PC-9 (cell line): ENCODE measurements at regions not wholly inside any gene's neighbourhood (a gene's known extent, or its start where the extent isn't known, plus 50 kb on each side); places are given as distances from the start of the nearest gene placed in this dataset.

Source experiments
- BruUV-seq: library from RNA; stranded (reverse); fragments of 400-500 nt; replicated peaks from 2 replicates; lab custom pipeline; 2021; lab: Mats Ljungman, UMichigan
- CTCF ChIA-PET: fragments of 300-600 bp; sonication (Branson Sonifier 250); formaldehyde crosslinking; loops from one replicate; lab custom pipeline; 2022; ENCODE audit warnings: antibody characterized with exemption; lab: Charles Lee
- POLR2A ChIA-PET: fragments of 300-600 bp; sonication (Branson Sonifier 250); formaldehyde crosslinking; loops from one replicate; lab custom pipeline; 2022; ENCODE audit warnings: antibody characterized with exemption; ENCODE audit not compliant: unreplicated experiment; lab: Charles Lee
- DNase-seq, 2 experiments: peaks; one replicate each; pipeline versions ENCODE4 v3.0.0 to v3.0.0-alpha.2; 2015 to 2022; ENCODE audit warnings: mixed read lengths in 1 of 2
- H2AFZ ChIP-seq: fragments of 200-600 bp; sonication (generic); 2 replicates; pipeline ENCODE4 v1.8.1; 2017; ENCODE audit warnings: antibody characterized with exemption
- H3F3A ChIP-seq: fragments of 200-600 bp; sonication (generic); 2 replicates; pipeline ENCODE4 v1.8.1; 2017; ENCODE audit warnings: antibody characterized with exemption, mild to moderate bottlenecking, low read depth; ENCODE audit not compliant: insufficient read depth
- H3K27ac ChIP-seq: fragments of 200-600 bp; sonication (generic); 2 replicates; pipeline ENCODE4 v1.6.1; 2016; ENCODE audit warnings: mixed run types
- H3K27me3 ChIP-seq: fragments of 200-600 bp; sonication (generic); 2 replicates; pipeline ENCODE4 v1.6.1; 2016; ENCODE audit warnings: low read depth, mixed run types; ENCODE audit not compliant: insufficient read depth
- H3K36me3 ChIP-seq: fragments of 200-600 bp; sonication (generic); 2 replicates; pipeline ENCODE4 v1.6.1; 2016; ENCODE audit warnings: low read depth, mixed run types
- H3K4me1 ChIP-seq: fragments of 200-600 bp; sonication (generic); replicated peaks from 2 replicates; pipeline ENCODE4 v1.6.1; 2016; ENCODE audit warnings: mixed run types; ENCODE audit not compliant: insufficient read depth
- H3K4me2 ChIP-seq: fragments of 200-600 bp; sonication (generic); 2 replicates; pipeline ENCODE4 v1.6.1; 2017; ENCODE audit warnings: mixed run types
- H3K4me3 ChIP-seq: fragments of 200-600 bp; sonication (generic); 2 replicates; pipeline ENCODE4 v1.6.1; 2016; ENCODE audit warnings: mixed run types
- H3K79me2 ChIP-seq: fragments of 200-600 bp; sonication (generic); 2 replicates; pipeline ENCODE4 v1.6.1; 2017; ENCODE audit warnings: low read depth, mixed run types
- H3K9me2 ChIP-seq: fragments of 200-600 bp; sonication (generic); 2 replicates; pipeline ENCODE4 v1.8.1; 2017; ENCODE audit warnings: mild to moderate bottlenecking; ENCODE audit not compliant: insufficient read depth
- H3K9me3 ChIP-seq: fragments of 200-600 bp; sonication (generic); 2 replicates; pipeline ENCODE4 v1.8.1; 2016; ENCODE audit warnings: low read depth; ENCODE audit not compliant: insufficient read depth
- H4K20me1 ChIP-seq: fragments of 200-600 bp; sonication (generic); 2 replicates; pipeline ENCODE4 v1.8.1; 2017; ENCODE audit not compliant: insufficient read depth
- CTCF ChIP-seq: fragments of 200-600 bp; sonication (generic); conservative IDR thresholded peaks from 2 replicates; pipeline ENCODE4 v1.6.1; 2017; ENCODE audit warnings: mixed run types, antibody characterized with exemption, mild to moderate bottlenecking, moderate library complexity
- EZH2 ChIP-seq: fragments of 200-600 bp; sonication (generic); IDR thresholded peaks from 2 replicates; pipeline ENCODE4 v1.8.0; 2017; ENCODE audit warnings: antibody characterized with exemption, low read depth
- intact Hi-C: fragments of 100-400 bp; cut with micrococcal nuclease; formaldehyde crosslinking; loops from one replicate; pipeline ENCODE4 v1.10.0; 2022; ENCODE audit not compliant: unreplicated experiment

GRCh38 chr9:89843591-89843990, 238.8 kb downstream of the GADD45G start:
- no peak overlapping the region for H3K4me2 ChIP-seq
- H2AFZ ChIP-seq, result no peak overlapping the region
- no peak for DNase-seq
- H3K79me2 ChIP-seq, result no peaks in the 10 kb centered on the region
- no peaks in the 10 kb centered on the region for H3K36me3 ChIP-seq
- TF ChIP-seq CTCF, result no peak
- no peak for TF ChIP-seq EZH2
- H3K9me3 ChIP-seq, result no peaks in the 10 kb centered on the region
- H3F3A ChIP-seq, result no peaks in the 10 kb centered on the region
- no TSS peak for BruUV-seq
- no peaks in the 10 kb centered on the region for H3K4me1 ChIP-seq
- no peak overlapping the region for H3K4me3 ChIP-seq
- peaks cover 99% of the 10 kb centered on the region for H3K27me3 ChIP-seq
- no peak overlapping the region for H3K27ac ChIP-seq
- ChIA-PET POLR2A (no interaction called here), CTCF (no interaction called here)
- H4K20me1 ChIP-seq, result no peaks in the 10 kb centered on the region
- intact Hi-C loops, result no loop called here
- no peaks in the 10 kb centered on the region for H3K9me2 ChIP-seq

- Histone ChIP-seq H3K4me1 (no peaks in the 10 kb centered on the region), H3K4me3 (no peak overlapping the region), H3K9me2 (no peaks in the 10 kb centered on the region), H3K4me2 (no peak overlapping the region), H2AFZ (no peak overlapping the region), H3K27me3 (peaks cover 99% of the 10 kb centered on the region), H3K9me3 (no peaks in the 10 kb centered on the region), H3K27ac (no peak overlapping the region), H4K20me1 (no peaks in the 10 kb centered on the region), H3K36me3 (no peaks in the 10 kb centered on the region), H3K79me2 (no peaks in the 10 kb centered on the region), H3F3A (no peaks in the 10 kb centered on the region)
- TF ChIP-seq EZH2 (no peak; the same call in 1 of the 2 replicates), CTCF (no peak)
- no TSS peak for BruUV-seq
- DNase-seq, result no peak
- ChIA-PET POLR2A (no interaction called here), CTCF (no interaction called here)
- intact Hi-C loops, result no loop called here
Observed at GRCh38 chr9:89844075-89844474, 239.3 kb downstream of the GADD45G start.

GRCh38 chr9:89844535-89844934, 239.7 kb downstream of the GADD45G start:
- no peak overlapping the region for H3K27ac ChIP-seq
- TF ChIP-seq EZH2 (0 out of 2 replicates have a peak, but pooled peaks have one; percentile 23), CTCF (no peak)
- H3F3A ChIP-seq, result no peaks in the 10 kb centered on the region
- no peak overlapping the region for H3K4me3 ChIP-seq
- no peak overlapping the region for H2AFZ ChIP-seq
- H3K27me3 ChIP-seq, result peaks cover 98% of the 10 kb centered on the region
- H4K20me1 ChIP-seq, result no peaks in the 10 kb centered on the region
- H3K4me2 ChIP-seq, result no peak overlapping the region
- H3K36me3 ChIP-seq, result no peaks in the 10 kb centered on the region
- BruUV-seq, result no TSS peak
- intact Hi-C loops, result no loop called here
- ChIA-PET CTCF (no interaction called here), POLR2A (no interaction called here)
- no peaks in the 10 kb centered on the region for H3K79me2 ChIP-seq
- no peaks in the 10 kb centered on the region for H3K4me1 ChIP-seq
- DNase-seq, result no peak
- H3K9me2 ChIP-seq, result no peaks in the 10 kb centered on the region
- no peaks in the 10 kb centered on the region for H3K9me3 ChIP-seq
